HepG2 (cell line): ENCODE measurements at regions not wholly inside any gene's neighbourhood (a gene's known extent, or its start where the extent isn't known, plus 50 kb on each side); places are given as distances from the start of the nearest gene placed in this dataset.
A peak's percentile ranks its signal among the peaks of the same experiment; 100 is the strongest.

Experiments used
- LCORL ChIP-seq, 2 experiments: fragments of 450-650 bp in 1 of 2; sonication (generic) in 1 of 2; formaldehyde crosslinking in 1 of 2; IDR thresholded peaks; 2 replicates each; pipeline versions ENCODE4 v1.5.0 to v1.6.1; 2017 to 2020; ENCODE audit warnings: antibody characterized with exemption in 1 of 2, missing genetic modification reagents in 1 of 2
- MTF2 ChIP-seq: sonication (generic); formaldehyde crosslinking; IDR thresholded peaks from 2 replicates; pipeline ENCODE4 v1.5.0; 2020; ENCODE audit warnings: missing genetic modification reagents, borderline replicate concordance
- NFIC ChIP-seq: IDR thresholded peaks from 2 replicates; pipeline ENCODE4 v1.6.1; 2012; ENCODE audit warnings: mild to moderate bottlenecking, low read length, inconsistent platforms
- RAD51 ChIP-seq: fragments of 450-650 bp; IDR thresholded peaks from 2 replicates; pipeline ENCODE4 v1.6.1; 2016; ENCODE audit warnings: borderline replicate concordance
- SALL1 ChIP-seq: sonication (generic); formaldehyde crosslinking; IDR thresholded peaks from 2 replicates; pipeline ENCODE4 v1.8.0; 2022; ENCODE audit warnings: mild to moderate bottlenecking, missing genetic modification reagents
- SOX6 ChIP-seq, 2 experiments: fragments of 450-650 bp in 1 of 2; sonication (generic) in 1 of 2; formaldehyde crosslinking in 1 of 2; IDR thresholded peaks; 2 replicates each; pipeline versions ENCODE4 v1.4.0 to v1.6.1; 2017 to 2020; ENCODE audit warnings: antibody characterized with exemption in 1 of 2, mild to moderate bottlenecking in 1 of 2, missing genetic modification reagents in 1 of 2
- TAF1 ChIP-seq: sonication (generic); formaldehyde crosslinking; IDR thresholded peaks from 2 replicates; pipeline ENCODE4 v1.4.0; 2020; ENCODE audit warnings: missing genetic modification reagents
- XRCC5 ChIP-seq: fragments of 200-400 bp; formaldehyde crosslinking; optimal IDR thresholded peaks from 2 replicates; pipeline ENCODE3; 2017; ENCODE audit warnings: mild to moderate bottlenecking, low read length
- ZEB1 ChIP-seq: IDR thresholded peaks from 2 replicates; pipeline ENCODE4 v1.6.1; 2012; ENCODE audit warnings: mild to moderate bottlenecking, low read depth, inconsistent platforms; ENCODE audit not compliant: insufficient replicate concordance
- ZKSCAN1 ChIP-seq: fragments of 150-350 bp; IDR thresholded peaks from 2 replicates; pipeline ENCODE4 v1.6.1; 2014; ENCODE audit warnings: low read length
- ZNF180 ChIP-seq: sonication (generic); formaldehyde crosslinking; IDR thresholded peaks from 2 replicates; pipeline ENCODE4 v1.4.0; 2020; ENCODE audit warnings: low read depth, missing genetic modification reagents, borderline replicate concordance
- ZNF207 ChIP-seq: fragments of 450-650 bp; IDR thresholded peaks from 2 replicates; pipeline ENCODE4 v1.6.1; 2016; ENCODE audit warnings: antibody characterized with exemption, borderline replicate concordance
- ZNF431 ChIP-seq: sonication (generic); formaldehyde crosslinking; IDR thresholded peaks from 2 replicates; pipeline ENCODE4 v1.9.0; 2022; ENCODE audit warnings: missing genetic modification reagents, low read depth, mild to moderate bottlenecking, borderline replicate concordance
- ZNF468 ChIP-seq: sonication (generic); formaldehyde crosslinking; IDR thresholded peaks from 2 replicates; pipeline ENCODE4 v1.8.0; 2022; ENCODE audit warnings: mild to moderate bottlenecking, moderate library complexity, missing genetic modification reagents
- ZNF605 ChIP-seq: sonication (generic); formaldehyde crosslinking; IDR thresholded peaks from 2 replicates; pipeline ENCODE4 v1.8.0; 2022; ENCODE audit warnings: mild to moderate bottlenecking, missing genetic modification reagents
- ZNF879 ChIP-seq: sonication (generic); formaldehyde crosslinking; IDR thresholded peaks from 2 replicates; pipeline ENCODE4 v1.8.1; 2023; ENCODE audit warnings: missing genetic modification reagents
- ZSCAN29 ChIP-seq: sonication (generic); formaldehyde crosslinking; conservative IDR thresholded peaks from 2 replicates; pipeline ENCODE4 v1.4.0; 2020; ENCODE audit warnings: mild to moderate bottlenecking, missing genetic modification reagents
- TF ChIP-seq, protein P1 (sequence below): sonication (generic); formaldehyde crosslinking; IDR thresholded peaks from 2 replicates; pipeline ENCODE4 v1.4.0; 2020; ENCODE audit warnings: missing genetic modification reagents
- TF ChIP-seq, protein P2 (sequence below): sonication (generic); formaldehyde crosslinking; IDR thresholded peaks from 2 replicates; pipeline ENCODE4 v1.5.0; 2020; ENCODE audit warnings: missing genetic modification reagents
- TF ChIP-seq, protein P3 (sequence below): sonication (generic); formaldehyde crosslinking; IDR thresholded peaks from 2 replicates; pipeline ENCODE4 v1.8.1; 2023; ENCODE audit warnings: mild to moderate bottlenecking, missing genetic modification reagents, borderline replicate concordance
- TF ChIP-seq, protein P4 (sequence below): sonication (generic); formaldehyde crosslinking; conservative IDR thresholded peaks from 2 replicates; pipeline ENCODE4 v1.8.1; 2023; ENCODE audit warnings: missing genetic modification reagents
- TF ChIP-seq, protein P5 (sequence below): sonication (generic); formaldehyde crosslinking; IDR thresholded peaks from 2 replicates; pipeline ENCODE4 v1.4.0; 2020; ENCODE audit warnings: mild to moderate bottlenecking, low read depth, missing genetic modification reagents

DNA sequence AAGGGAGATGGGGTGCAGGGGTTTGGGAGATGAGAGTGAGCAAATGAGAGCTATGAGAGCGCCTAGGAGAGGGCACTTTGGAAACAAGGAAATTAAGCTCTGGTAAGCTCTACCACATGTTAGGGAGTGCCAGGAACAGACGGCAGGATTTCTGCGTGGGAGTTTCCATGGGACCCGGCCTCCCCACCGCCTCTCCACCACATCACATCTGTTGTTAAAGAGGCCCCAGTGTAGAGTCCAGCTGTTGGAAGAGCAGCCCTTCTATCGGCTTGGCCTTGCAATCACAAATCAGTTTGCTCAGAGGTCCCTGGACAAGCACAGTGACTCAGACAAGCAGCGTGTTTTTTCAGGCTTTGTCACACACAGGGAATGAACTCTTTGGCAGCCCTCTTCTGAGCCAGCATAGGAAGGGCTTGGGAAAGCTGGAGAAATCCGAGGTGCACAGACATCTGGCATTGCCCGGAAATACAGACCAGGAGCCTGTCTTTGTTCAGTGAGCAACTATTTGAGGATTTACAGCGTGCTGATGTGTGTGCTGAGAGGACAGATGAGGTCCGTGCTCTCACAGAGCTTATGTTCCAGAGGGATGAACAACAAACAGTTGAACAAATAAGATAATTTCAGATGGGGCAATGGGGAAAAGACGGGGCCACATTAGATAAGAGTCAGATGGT, 370.6 kb upstream of the PROK2 start (continued):
- TF ChIP-seq, protein P1, sequence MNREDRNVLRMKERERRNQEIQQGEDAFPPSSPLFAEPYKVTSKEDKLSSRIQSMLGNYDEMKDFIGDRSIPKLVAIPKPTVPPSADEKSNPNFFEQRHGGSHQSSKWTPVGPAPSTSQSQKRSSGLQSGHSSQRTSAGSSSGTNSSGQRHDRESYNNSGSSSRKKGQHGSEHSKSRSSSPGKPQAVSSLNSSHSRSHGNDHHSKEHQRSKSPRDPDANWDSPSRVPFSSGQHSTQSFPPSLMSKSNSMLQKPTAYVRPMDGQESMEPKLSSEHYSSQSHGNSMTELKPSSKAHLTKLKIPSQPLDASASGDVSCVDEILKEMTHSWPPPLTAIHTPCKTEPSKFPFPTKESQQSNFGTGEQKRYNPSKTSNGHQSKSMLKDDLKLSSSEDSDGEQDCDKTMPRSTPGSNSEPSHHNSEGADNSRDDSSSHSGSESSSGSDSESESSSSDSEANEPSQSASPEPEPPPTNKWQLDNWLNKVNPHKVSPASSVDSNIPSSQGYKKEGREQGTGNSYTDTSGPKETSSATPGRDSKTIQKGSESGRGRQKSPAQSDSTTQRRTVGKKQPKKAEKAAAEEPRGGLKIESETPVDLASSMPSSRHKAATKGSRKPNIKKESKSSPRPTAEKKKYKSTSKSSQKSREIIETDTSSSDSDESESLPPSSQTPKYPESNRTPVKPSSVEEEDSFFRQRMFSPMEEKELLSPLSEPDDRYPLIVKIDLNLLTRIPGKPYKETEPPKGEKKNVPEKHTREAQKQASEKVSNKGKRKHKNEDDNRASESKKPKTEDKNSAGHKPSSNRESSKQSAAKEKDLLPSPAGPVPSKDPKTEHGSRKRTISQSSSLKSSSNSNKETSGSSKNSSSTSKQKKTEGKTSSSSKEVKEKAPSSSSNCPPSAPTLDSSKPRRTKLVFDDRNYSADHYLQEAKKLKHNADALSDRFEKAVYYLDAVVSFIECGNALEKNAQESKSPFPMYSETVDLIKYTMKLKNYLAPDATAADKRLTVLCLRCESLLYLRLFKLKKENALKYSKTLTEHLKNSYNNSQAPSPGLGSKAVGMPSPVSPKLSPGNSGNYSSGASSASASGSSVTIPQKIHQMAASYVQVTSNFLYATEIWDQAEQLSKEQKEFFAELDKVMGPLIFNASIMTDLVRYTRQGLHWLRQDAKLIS, result no peak
- TF ChIP-seq SALL1 (CRISPR knock-in tag) (peak; percentile 72; the same call in 1 of the 2 replicates), XRCC5 (peak; percentile 69), NFIC (no peak), ZKSCAN1 (peak; percentile 26; the same call in 1 of the 2 replicates), TAF1 (CRISPR knock-in tag) (no peak), SOX6 (IDR thresholded peaks at IDR 0.05) (no peak), SOX6 (CRISPR knock-in tag; IDR thresholded peaks at IDR 0.05) (peak; percentile 69), ZNF605 (CRISPR knock-in tag) (peak; percentile 73), ZEB1 (no peak), LCORL (IDR thresholded peaks at IDR 0.05) (no peak), LCORL (CRISPR knock-in tag; IDR thresholded peaks at IDR 0.05) (peak; percentile 51; the same call in 1 of the 2 replicates), ZNF180 (CRISPR knock-in tag) (no peak), RAD51 (no peak), MTF2 (CRISPR knock-in tag) (no peak), ZSCAN29 (CRISPR knock-in tag) (0 out of 2 replicates have a peak, but pooled peaks have one; percentile 22), ZNF431 (CRISPR knock-in tag) (no peak; the same call in 1 of the 2 replicates), ZNF468 (CRISPR knock-in tag) (no peak), ZNF207 (no peak), ZNF879 (no peak)
- TF ChIP-seq, protein P2, sequence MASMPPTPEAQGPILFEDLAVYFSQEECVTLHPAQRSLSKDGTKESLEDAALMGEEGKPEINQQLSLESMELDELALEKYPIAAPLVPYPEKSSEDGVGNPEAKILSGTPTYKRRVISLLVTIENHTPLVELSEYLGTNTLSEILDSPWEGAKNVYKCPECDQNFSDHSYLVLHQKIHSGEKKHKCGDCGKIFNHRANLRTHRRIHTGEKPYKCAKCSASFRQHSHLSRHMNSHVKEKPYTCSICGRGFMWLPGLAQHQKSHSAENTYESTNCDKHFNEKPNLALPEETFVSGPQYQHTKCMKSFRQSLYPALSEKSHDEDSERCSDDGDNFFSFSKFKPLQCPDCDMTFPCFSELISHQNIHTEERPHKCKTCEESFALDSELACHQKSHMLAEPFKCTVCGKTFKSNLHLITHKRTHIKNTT (CRISPR knock-in tag), result no peak
- TF ChIP-seq, protein P3, sequence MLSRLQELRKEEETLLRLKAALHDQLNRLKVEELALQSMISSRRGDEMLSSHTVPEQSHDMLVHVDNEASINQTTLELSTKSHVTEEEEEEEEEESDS (CRISPR knock-in tag), result no peak
- TF ChIP-seq, protein P4, sequence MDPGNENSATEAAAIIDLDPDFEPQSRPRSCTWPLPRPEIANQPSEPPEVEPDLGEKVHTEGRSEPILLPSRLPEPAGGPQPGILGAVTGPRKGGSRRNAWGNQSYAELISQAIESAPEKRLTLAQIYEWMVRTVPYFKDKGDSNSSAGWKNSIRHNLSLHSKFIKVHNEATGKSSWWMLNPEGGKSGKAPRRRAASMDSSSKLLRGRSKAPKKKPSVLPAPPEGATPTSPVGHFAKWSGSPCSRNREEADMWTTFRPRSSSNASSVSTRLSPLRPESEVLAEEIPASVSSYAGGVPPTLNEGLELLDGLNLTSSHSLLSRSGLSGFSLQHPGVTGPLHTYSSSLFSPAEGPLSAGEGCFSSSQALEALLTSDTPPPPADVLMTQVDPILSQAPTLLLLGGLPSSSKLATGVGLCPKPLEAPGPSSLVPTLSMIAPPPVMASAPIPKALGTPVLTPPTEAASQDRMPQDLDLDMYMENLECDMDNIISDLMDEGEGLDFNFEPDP (CRISPR knock-in tag), result no peak
- TF ChIP-seq, protein P5, sequence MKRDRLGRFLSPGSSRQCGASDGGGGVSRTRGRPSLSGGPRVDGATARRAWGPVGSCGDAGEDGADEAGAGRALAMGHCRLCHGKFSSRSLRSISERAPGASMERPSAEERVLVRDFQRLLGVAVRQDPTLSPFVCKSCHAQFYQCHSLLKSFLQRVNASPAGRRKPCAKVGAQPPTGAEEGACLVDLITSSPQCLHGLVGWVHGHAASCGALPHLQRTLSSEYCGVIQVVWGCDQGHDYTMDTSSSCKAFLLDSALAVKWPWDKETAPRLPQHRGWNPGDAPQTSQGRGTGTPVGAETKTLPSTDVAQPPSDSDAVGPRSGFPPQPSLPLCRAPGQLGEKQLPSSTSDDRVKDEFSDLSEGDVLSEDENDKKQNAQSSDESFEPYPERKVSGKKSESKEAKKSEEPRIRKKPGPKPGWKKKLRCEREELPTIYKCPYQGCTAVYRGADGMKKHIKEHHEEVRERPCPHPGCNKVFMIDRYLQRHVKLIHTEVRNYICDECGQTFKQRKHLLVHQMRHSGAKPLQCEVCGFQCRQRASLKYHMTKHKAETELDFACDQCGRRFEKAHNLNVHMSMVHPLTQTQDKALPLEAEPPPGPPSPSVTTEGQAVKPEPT (CRISPR knock-in tag), result no peak
